Choroid plexus epithelial cell (primary cell): ENCODE measurements at regions not wholly inside any gene's neighbourhood (a gene's known extent, or its start where the extent isn't known, plus 50 kb on each side); places are given as distances from the start of the nearest gene placed in this dataset.

Source experiments
- DNase-seq: peaks from one replicate; pipeline ENCODE4 v3.0.0-alpha.2; 2010; ENCODE audit warnings: low read depth
- H3K4me3 ChIP-seq: 2 replicates; pipeline ENCODE4 v1.5.1; 2011; ENCODE audit warnings: low read depth, mild to moderate bottlenecking, control low read depth, low read length, moderate library complexity
- TF ChIP-seq, protein P1 (sequence below): conservative IDR thresholded peaks from 2 replicates; pipeline ENCODE4 v1.5.1; 2011; ENCODE audit warnings: low read depth, mild to moderate bottlenecking, control low read depth, inconsistent platforms, low read length, moderate library complexity

GRCh38 chrX:45852884-45853283 lies 652.2 kb upstream of the DIPK2B start:
- peak; percentile 13 for DNase-seq
- TF ChIP-seq, protein P1, sequence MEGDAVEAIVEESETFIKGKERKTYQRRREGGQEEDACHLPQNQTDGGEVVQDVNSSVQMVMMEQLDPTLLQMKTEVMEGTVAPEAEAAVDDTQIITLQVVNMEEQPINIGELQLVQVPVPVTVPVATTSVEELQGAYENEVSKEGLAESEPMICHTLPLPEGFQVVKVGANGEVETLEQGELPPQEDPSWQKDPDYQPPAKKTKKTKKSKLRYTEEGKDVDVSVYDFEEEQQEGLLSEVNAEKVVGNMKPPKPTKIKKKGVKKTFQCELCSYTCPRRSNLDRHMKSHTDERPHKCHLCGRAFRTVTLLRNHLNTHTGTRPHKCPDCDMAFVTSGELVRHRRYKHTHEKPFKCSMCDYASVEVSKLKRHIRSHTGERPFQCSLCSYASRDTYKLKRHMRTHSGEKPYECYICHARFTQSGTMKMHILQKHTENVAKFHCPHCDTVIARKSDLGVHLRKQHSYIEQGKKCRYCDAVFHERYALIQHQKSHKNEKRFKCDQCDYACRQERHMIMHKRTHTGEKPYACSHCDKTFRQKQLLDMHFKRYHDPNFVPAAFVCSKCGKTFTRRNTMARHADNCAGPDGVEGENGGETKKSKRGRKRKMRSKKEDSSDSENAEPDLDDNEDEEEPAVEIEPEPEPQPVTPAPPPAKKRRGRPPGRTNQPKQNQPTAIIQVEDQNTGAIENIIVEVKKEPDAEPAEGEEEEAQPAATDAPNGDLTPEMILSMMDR: no peak
- no peak overlapping the region for H3K4me3 ChIP-seq

- TF ChIP-seq, protein P1: no peak
- peak; percentile 11 for DNase-seq
- H3K4me3 ChIP-seq: peak overlapping the region; percentile 68
Measured at GRCh38 chrX:45851434-45851991, 650.8 kb upstream of the DIPK2B start.

GRCh38 chrX:45850775-45851433 lies 650.2 kb upstream of the DIPK2B start:
- no peak for DNase-seq

GRCh38 chrX:45850197-45850774 lies 649.6 kb upstream of the DIPK2B start:
- TF ChIP-seq, protein P1: no peak
- DNase-seq: peak; percentile 23
- peak overlapping the region; percentile 68 for H3K4me3 ChIP-seq

More at GRCh38 chrX:45850775-45851433, 650.2 kb upstream of the DIPK2B start:
- TF ChIP-seq, protein P1: no peak
- peak overlapping the region; percentile 68 for H3K4me3 ChIP-seq

DNA sequence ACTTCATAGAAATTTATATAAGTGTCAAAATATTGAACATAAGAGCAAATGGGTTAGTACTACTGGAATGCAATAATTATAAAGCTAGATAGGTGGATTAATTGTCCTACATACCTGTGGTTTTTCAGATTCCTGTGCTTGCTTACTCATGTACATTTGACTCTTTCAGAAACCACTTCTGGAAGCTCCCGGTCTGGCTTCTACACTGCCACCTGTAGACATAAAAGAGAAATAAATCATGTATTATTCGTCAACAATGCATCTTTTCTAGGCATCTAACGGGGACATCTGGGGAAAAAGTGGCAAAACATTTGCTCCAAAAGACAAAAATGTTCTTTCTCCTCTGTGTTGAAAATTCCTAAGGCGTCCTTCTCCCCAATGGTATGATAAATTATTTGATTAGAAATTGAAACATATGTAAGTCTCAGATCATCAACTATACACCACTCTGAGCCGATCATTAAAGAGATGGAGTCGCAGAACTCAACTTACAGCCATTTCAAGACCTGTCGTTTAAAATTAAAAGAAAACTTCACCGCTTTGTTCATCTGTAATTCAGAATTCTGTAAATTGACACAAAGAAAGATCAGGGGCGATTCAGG lies 648.7 kb upstream of the DIPK2B start:
- DNase-seq: peak; percentile 88
- TF ChIP-seq, protein P1: peak; percentile 48
- H3K4me3 ChIP-seq: peak overlapping the region; percentile 68

GRCh38 chrX:45847961-45848360 lies 647.3 kb upstream of the DIPK2B start:
- TF ChIP-seq, protein P1: no peak
- H3K4me3 ChIP-seq: no peak overlapping the region
- peak; percentile 23 for DNase-seq
